ENCODE measurements at regions not wholly inside any gene's neighbourhood (a gene's known extent, or its start where the extent isn't known, plus 50 kb on each side); places are given as distances from the start of the nearest gene placed in this dataset.

DNA sequence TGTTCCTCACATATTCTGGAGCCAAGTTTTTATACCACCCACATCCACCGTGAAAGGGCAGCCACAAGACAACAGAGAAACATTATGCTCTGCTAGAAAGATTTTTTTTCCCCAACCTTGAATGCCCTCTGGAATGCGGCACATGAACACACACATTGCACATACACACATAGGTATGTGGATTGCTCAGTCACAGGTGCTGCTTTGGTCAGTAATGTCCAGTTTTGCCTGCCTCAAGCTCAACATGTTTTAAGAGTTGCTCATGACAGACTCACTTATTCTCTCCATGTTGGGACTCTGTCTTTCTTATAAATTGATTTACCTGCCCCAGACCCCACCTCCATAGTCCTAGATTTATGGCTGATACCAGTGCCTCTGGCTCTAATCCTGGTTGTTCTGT is 138.0 kb upstream of the ASTN2 start:
- ChIA-PET CTCF (no interaction called here), POLR2A (interaction anchor here (0.6 kb wide), 1 partner anchor 13 kb away, joined by 3 read pairs; no protein-coding TSS in a partner anchor)
- H3K36me3 ChIP-seq (ENCODE audit: control insufficient read depth, insufficient read depth, low read length) = no peaks in the 10 kb centered on the region
- ATAC-seq = no peak
- H3K4me3 ChIP-seq (ENCODE audit: low read depth in 2 of 2, low read length in 2 of 2) = no peak overlapping the region
- TF ChIP-seq TCF7L2 (IDR thresholded peaks at IDR 0.05; ENCODE audit: low read depth, low read length) = no peak
- TF ChIP-seq, protein P1, sequence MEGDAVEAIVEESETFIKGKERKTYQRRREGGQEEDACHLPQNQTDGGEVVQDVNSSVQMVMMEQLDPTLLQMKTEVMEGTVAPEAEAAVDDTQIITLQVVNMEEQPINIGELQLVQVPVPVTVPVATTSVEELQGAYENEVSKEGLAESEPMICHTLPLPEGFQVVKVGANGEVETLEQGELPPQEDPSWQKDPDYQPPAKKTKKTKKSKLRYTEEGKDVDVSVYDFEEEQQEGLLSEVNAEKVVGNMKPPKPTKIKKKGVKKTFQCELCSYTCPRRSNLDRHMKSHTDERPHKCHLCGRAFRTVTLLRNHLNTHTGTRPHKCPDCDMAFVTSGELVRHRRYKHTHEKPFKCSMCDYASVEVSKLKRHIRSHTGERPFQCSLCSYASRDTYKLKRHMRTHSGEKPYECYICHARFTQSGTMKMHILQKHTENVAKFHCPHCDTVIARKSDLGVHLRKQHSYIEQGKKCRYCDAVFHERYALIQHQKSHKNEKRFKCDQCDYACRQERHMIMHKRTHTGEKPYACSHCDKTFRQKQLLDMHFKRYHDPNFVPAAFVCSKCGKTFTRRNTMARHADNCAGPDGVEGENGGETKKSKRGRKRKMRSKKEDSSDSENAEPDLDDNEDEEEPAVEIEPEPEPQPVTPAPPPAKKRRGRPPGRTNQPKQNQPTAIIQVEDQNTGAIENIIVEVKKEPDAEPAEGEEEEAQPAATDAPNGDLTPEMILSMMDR (IDR thresholded peaks at IDR 0.05) = no peak
- TF ChIP-seq, protein P2, sequence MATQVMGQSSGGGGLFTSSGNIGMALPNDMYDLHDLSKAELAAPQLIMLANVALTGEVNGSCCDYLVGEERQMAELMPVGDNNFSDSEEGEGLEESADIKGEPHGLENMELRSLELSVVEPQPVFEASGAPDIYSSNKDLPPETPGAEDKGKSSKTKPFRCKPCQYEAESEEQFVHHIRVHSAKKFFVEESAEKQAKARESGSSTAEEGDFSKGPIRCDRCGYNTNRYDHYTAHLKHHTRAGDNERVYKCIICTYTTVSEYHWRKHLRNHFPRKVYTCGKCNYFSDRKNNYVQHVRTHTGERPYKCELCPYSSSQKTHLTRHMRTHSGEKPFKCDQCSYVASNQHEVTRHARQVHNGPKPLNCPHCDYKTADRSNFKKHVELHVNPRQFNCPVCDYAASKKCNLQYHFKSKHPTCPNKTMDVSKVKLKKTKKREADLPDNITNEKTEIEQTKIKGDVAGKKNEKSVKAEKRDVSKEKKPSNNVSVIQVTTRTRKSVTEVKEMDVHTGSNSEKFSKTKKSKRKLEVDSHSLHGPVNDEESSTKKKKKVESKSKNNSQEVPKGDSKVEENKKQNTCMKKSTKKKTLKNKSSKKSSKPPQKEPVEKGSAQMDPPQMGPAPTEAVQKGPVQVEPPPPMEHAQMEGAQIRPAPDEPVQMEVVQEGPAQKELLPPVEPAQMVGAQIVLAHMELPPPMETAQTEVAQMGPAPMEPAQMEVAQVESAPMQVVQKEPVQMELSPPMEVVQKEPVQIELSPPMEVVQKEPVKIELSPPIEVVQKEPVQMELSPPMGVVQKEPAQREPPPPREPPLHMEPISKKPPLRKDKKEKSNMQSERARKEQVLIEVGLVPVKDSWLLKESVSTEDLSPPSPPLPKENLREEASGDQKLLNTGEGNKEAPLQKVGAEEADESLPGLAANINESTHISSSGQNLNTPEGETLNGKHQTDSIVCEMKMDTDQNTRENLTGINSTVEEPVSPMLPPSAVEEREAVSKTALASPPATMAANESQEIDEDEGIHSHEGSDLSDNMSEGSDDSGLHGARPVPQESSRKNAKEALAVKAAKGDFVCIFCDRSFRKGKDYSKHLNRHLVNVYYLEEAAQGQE (IDR thresholded peaks at IDR 0.05; ENCODE audit: insufficient read depth in 1 of 2, low read depth in 2 of 2, low read length in 1 of 2) = no peak
- no peaks in the 10 kb centered on the region for H3K9me3 ChIP-seq (ENCODE audit: control insufficient read depth, insufficient read depth, low read depth, low read length)
- no peaks in the 10 kb centered on the region for H3K27me3 ChIP-seq (ENCODE audit: control insufficient read depth, insufficient read depth, low read length)
- intact Hi-C loops (cut with micrococcal nuclease; ENCODE audit: unreplicated experiment) = no loop called here
- H3K4me1 ChIP-seq (ENCODE audit: control insufficient read depth, insufficient read depth, low read length) = no peaks in the 10 kb centered on the region
- no peak overlapping the region for H3K27ac ChIP-seq (ENCODE audit: low read length)
- DNase-seq (ENCODE audit: low read depth, low spot score) = no peak
- in situ Hi-C loops (cut with HindIII; ENCODE audit: low pct_unique_long_range_greater_than_20kb, low sequenced_read_pairs) = no loop called here
- no TSS peak for BruUV-seq (replicated peaks)

DNA sequence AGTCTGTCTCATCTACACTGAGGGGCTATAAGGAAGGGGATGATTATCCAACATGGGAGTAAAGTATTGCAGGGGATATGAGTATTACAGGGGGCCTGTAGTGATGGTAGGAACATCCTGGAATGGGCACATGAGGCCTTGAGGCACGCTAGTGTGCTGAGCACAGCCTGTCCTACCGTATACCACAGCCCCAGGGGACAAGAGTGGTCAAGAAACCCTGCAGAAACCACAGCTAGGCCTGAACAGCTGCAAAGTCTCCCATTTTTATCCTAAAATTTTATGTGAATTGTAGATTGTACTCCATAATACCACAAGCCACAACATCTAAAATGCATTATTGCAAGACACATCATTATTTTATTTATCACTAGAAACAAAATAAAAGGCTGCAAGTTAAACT is 136.3 kb upstream of the ASTN2 start:
- Histone ChIP-seq H3K27me3 (ENCODE audit: control insufficient read depth, insufficient read depth, low read length) (no peaks in the 10 kb centered on the region), H3K4me1 (ENCODE audit: control insufficient read depth, insufficient read depth, low read length) (no peaks in the 10 kb centered on the region), H3K27ac (ENCODE audit: low read length) (no peak overlapping the region), H3K4me3 (ENCODE audit: low read depth in 2 of 2, low read length in 2 of 2) (no peak overlapping the region), H3K36me3 (ENCODE audit: control insufficient read depth, insufficient read depth, low read length) (no peaks in the 10 kb centered on the region), H3K9me3 (ENCODE audit: control insufficient read depth, insufficient read depth, low read depth, low read length) (no peaks in the 10 kb centered on the region)
- no peak for ATAC-seq
- intact Hi-C loops (cut with micrococcal nuclease; ENCODE audit: unreplicated experiment) (no loop called here), in situ Hi-C loops (cut with HindIII; ENCODE audit: low pct_unique_long_range_greater_than_20kb, low sequenced_read_pairs) (no loop called here)
- CTCF ChIA-PET = no interaction called here
- no TSS peak for BruUV-seq (replicated peaks)
- DNase-seq (ENCODE audit: low read depth, low spot score) = no peak
- TF ChIP-seq, protein P2 (IDR thresholded peaks at IDR 0.05; ENCODE audit: insufficient read depth in 1 of 2, low read depth in 2 of 2, low read length in 1 of 2) = no peak
- TF ChIP-seq, protein P1 (IDR thresholded peaks at IDR 0.05) = no peak
- TF ChIP-seq POLR2AphosphoS5 (IDR thresholded peaks at IDR 0.05; ENCODE audit: low read depth, low read length) (no peak), TCF7L2 (IDR thresholded peaks at IDR 0.05; ENCODE audit: low read depth, low read length) (no peak), SIN3A (IDR thresholded peaks at IDR 0.05; ENCODE audit: borderline replicate concordance, insufficient read depth, low read depth, low read length) (no peak)
- POLR2A ChIA-PET = no interaction called here

Data from Panc1 (cell line).